ENCODE measurements at regions not wholly inside any gene's neighbourhood (a gene's known extent, or its start where the extent isn't known, plus 50 kb on each side); places are given as distances from the start of the nearest gene placed in this dataset.

GRCh38 chr12:88921434-88921833 lies 341.2 kb upstream of the KITLG start:
- no peak for TF ChIP-seq CTCF (conservative IDR thresholded peaks at IDR 0.05; ENCODE audit: low read depth, low read length)
- no peak overlapping the region for H3K4me3 ChIP-seq (ENCODE audit: low read depth, low read length)
- no peak for DNase-seq (ENCODE audit: low read depth)

GRCh38 chr12:88918161-88918560 lies 337.9 kb upstream of the KITLG start:
- no peak for TF ChIP-seq CTCF (conservative IDR thresholded peaks at IDR 0.05; ENCODE audit: low read depth, low read length)
- H3K4me3 ChIP-seq (ENCODE audit: low read depth, low read length) = no peak overlapping the region

GRCh38 chr12:88914967-88915366 lies 334.7 kb upstream of the KITLG start:
- TF ChIP-seq CTCF (conservative IDR thresholded peaks at IDR 0.05; ENCODE audit: low read depth, low read length) = no peak
- no peak overlapping the region for H3K4me3 ChIP-seq (ENCODE audit: low read depth, low read length)
- no peak for DNase-seq (ENCODE audit: low read depth)

More at GRCh38 chr12:88918161-88918560, 337.9 kb upstream of the KITLG start:
- DNase-seq (ENCODE audit: low read depth) = no peak

GRCh38 chr12:88909510-88909909 lies 329.2 kb upstream of the KITLG start:
- no peak for TF ChIP-seq CTCF (conservative IDR thresholded peaks at IDR 0.05; ENCODE audit: low read depth, low read length)
- DNase-seq (ENCODE audit: low read depth) = no peak
- H3K4me3 ChIP-seq (ENCODE audit: low read depth, low read length) = no peak overlapping the region

GRCh38 chr12:88908345-88908744 lies 328.1 kb upstream of the KITLG start:
- H3K4me3 ChIP-seq (ENCODE audit: low read depth, low read length) = no peak overlapping the region
- no peak for DNase-seq (ENCODE audit: low read depth)
- no peak for TF ChIP-seq CTCF (conservative IDR thresholded peaks at IDR 0.05; ENCODE audit: low read depth, low read length)

GRCh38 chr12:88904705-88905104 lies 324.4 kb upstream of the KITLG start:
- TF ChIP-seq CTCF (conservative IDR thresholded peaks at IDR 0.05; ENCODE audit: low read depth, low read length) = no peak
- H3K4me3 ChIP-seq (ENCODE audit: low read depth, low read length) = no peak overlapping the region
- no peak for DNase-seq (ENCODE audit: low read depth)

- H3K4me3 ChIP-seq (ENCODE audit: low read depth, low read length) = no peak overlapping the region
- no peak for DNase-seq (ENCODE audit: low read depth)
- TF ChIP-seq CTCF (conservative IDR thresholded peaks at IDR 0.05; ENCODE audit: low read depth, low read length) = no peak
These were observed 323.1 kb upstream of the KITLG start for GRCh38 chr12:88903333-88903732.
